Spleen (tissue), 7 donors: ENCODE measurements at regions not wholly inside any gene's neighbourhood (a gene's known extent, or its start where the extent isn't known, plus 50 kb on each side); places are given as distances from the start of the nearest gene placed in this dataset.

Experiments
- CTCF ChIP-seq, 11 experiments: fragments of 200-600 bp in 7 of 11; fragments of 450-650 bp in 4 of 11; sonication (generic) in 4 of 11; IDR thresholded peaks in 8 of 11; conservative IDR thresholded peaks in 3 of 11; 1 replicate in 7 of 11; 2 replicates in 4 of 11; pipeline versions ENCODE4 v1.4.0 to v1.8.0; 2016 to 2021; ENCODE audit warnings: antibody characterized with exemption in 11 of 11, inconsistent platforms in 4 of 11, mild to moderate bottlenecking in 1 of 11
- POLR2A ChIP-seq, 3 donors: fragments of 450-650 bp; IDR thresholded peaks; one replicate each; pipeline ENCODE4 v1.5.1; 2017; ENCODE audit warnings: antibody characterized with exemption in 3 of 3, mild to moderate bottlenecking in 1 of 3
- POLR2AphosphoS5 ChIP-seq, 3 donors: sonication (generic); formaldehyde crosslinking; IDR thresholded peaks; one replicate each; pipeline ENCODE4 v1.5.1; 2017; ENCODE audit warnings: antibody characterized with exemption in 3 of 3
- donor health status: DM: no; HTN: no; CAD: no; lungs with moderate emphysema.
- donor health status: DM: no; HTN: no; CAD: no.
- donor health status: DM: no; HTN: no; CAD: no.

- no peak for TF ChIP-seq CTCF (IDR thresholded peaks at IDR 0.05 in 8 of 11, conservative IDR thresholded peaks at IDR 0.05 in 3 of 11)
- no peak for TF ChIP-seq POLR2A (IDR thresholded peaks at IDR 0.05)
- TF ChIP-seq POLR2AphosphoS5 (IDR thresholded peaks at IDR 0.05): no peak
Measured at GRCh38 chr2:236858661-236859060, 227.0 kb upstream of the COPS8 start.
